Effector CD4-positive, alpha-beta T cell (primary cell): ENCODE measurements at regions not wholly inside any gene's neighbourhood (a gene's known extent, or its start where the extent isn't known, plus 50 kb on each side); places are given as distances from the start of the nearest gene placed in this dataset.

ENCODE experiments used
- DNase-seq: peaks from one replicate; pipeline ENCODE4 v3.0.0-alpha.2; 2020

DNA sequence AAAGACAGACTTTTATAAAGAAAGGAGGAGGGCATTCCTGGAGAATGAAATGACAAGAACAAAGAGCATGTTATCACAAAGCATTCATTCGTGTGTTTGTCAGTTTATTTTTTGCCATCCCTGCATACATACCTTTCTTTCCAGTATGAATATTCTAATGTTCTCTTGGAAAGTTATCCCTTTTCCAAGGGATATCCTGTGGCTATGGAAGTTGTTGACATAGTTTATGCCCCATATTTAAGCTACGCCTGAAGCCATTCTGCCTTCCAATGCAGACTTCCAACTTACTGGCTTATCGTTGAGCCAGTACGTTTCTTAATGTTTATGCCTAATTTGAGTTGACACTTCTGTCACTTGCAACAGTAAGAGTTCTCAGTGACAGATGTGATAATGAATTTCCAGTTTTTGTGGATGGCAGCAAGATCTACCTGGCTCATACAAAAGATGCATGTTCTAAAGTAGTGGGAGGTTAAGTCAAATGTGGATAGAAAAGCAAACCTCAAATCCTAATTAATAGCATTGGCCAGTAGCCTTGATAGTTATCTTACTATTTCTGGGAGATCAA lies 133.3 kb upstream of the ANO3 start:
- DNase-seq = no peak

GRCh38 chr11:26199331-26200095 lies 132.4 kb upstream of the ANO3 start:
- no peak for DNase-seq

GRCh38 chr11:26201411-26201810 lies 130.5 kb upstream of the ANO3 start:
- DNase-seq = no peak

- DNase-seq = no peak
Observed at GRCh38 chr11:26202754-26203153, 129.2 kb upstream of the ANO3 start.

- DNase-seq = no peak
Observed at GRCh38 chr11:26204101-26204500, 127.8 kb upstream of the ANO3 start.

GRCh38 chr11:26204839-26205238 lies 127.1 kb upstream of the ANO3 start:
- no peak for DNase-seq

GRCh38 chr11:26219183-26220117 lies 112.5 kb upstream of the ANO3 start:
- DNase-seq = no peak

DNA sequence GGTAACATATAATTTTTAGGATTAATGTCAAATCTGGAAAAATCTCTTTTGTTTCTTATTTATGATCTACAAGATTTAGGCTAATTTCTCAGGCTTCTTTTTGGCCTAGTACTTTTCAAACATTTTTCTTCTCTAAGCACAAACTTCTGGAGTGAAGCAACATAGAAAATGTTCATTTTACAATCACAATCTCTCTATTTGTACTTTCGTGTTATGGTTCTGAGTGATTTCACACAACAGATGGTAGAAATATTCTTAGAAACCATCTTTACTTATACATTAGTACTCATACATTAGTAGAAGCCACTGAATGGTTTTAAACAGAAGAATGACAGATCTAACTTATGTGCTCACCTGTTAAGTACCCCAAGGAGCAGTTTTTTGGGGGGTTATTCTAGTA lies 106.3 kb upstream of the ANO3 start:
- DNase-seq = no peak

- no peak for DNase-seq
Observed at GRCh38 chr11:26227301-26227746, 104.6 kb upstream of the ANO3 start.

GRCh38 chr11:26227883-26228502 lies 103.9 kb upstream of the ANO3 start:
- DNase-seq = no peak

DNA sequence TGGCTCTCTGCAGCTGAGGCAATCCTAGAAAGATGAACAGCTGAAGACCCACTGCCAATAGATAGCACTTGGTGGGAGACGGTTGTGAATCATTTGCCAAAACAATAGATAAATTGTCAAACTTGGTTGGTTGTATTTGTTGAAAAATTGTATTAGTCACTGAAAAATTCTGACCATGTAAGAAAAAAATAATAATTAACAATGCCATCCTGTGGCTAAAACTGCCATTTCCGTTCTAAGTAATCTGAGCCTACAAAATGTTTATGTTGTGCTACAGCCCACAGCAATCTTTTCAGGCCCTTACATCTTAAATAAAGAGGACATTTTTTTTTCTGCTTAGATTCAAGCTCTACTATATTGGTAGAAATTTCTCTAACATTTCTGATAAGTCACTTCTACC lies 103.2 kb upstream of the ANO3 start:
- DNase-seq = no peak

DNA sequence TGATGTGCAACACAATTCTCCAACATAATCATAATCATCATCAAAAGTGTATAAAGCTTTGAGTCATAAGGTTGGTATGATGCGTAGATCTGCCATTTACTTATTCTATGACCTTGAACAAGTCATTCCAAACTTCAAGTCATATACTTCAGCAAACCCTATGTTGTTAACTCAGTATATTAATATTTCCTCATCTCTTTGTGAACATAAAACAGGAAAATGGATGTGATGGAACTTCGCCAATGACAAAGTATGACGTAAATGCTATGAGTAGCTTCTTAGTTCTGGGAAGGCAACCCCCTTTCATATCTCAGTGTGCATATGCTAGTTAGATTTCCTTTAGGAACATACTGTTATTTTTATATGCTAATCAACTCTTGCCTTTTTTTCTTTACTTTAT lies 102.7 kb upstream of the ANO3 start:
- DNase-seq = no peak

DNA sequence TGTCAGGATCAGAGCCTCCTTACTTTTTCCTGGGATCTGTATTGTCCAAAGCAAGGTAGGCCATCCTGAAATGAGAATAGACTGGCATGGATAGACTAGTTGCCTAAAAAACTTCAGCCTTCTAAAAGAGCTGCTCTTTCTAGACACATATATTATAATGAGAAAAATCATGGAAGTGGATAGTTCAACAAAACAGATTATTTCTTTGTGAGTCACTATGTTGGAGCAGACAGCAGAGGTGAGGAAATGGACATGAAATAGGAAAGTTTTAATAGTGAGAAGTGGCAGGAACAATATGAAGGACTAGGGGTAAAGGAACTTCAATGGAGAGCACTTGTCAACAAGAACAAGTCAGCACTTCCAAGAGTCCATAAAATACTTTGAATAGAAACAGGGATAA lies 101.9 kb upstream of the ANO3 start:
- no peak for DNase-seq

DNA sequence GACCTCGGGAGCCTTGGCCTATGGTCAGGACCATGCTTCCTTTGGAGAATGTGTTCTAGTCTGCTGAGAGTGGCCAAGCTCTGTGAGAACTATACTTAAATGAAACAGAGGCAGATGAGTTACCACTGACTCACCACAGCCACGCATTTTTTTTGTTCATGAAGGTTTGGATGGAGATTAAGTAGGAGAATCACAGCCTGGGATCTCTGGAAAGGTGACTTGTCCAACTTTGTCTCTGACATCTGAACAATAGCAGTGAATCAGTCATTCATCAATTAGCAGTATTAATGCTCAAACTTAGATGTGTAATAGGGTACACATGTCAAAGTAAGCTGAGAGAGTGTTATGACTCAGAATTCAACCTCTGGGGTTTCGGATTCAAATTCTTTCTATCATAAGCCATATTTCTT lies 100.7 kb upstream of the ANO3 start:
- no peak for DNase-seq

DNA sequence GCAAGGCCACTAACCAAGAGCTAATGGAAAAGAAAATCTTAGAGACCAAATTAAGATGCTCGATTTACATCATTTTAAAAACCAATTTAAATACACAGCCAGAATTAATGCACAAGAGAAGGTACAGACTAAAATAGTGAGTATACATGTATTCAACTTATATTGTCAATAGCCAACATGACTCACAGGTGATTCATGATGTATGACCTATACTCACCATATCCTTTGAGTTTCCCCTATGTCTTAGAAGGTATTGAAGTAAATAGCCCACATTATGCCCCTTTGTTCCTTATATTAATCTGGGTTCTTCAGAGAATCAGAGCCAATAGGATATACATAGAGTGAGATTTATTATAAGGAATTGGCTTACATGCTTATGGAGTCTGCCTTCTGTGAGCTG lies 97.5 kb upstream of the ANO3 start:
- DNase-seq = no peak

- no peak for DNase-seq
Observed at GRCh38 chr11:26243426-26243825, 88.5 kb upstream of the ANO3 start.

GRCh38 chr11:26244207-26244606 lies 87.7 kb upstream of the ANO3 start:
- DNase-seq = no peak

DNA sequence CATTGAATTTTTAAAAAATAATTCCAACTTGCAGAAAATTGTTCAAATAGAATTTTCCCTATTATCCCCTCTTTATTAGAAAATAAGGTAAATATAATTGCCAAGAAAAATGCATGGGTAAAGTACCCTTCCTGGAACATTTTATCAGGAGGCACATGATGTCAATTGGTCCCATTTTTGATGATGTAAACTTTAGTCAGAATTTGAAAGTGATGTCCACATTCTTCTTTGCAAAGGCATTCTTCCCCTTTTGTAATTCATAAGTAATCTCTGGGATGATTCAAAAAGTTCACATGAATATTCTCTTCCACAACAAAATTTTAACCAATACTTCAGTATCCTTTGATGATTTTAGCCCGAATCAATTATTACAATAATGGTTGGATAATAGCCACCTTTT lies 86.9 kb upstream of the ANO3 start:
- no peak for DNase-seq

DNA sequence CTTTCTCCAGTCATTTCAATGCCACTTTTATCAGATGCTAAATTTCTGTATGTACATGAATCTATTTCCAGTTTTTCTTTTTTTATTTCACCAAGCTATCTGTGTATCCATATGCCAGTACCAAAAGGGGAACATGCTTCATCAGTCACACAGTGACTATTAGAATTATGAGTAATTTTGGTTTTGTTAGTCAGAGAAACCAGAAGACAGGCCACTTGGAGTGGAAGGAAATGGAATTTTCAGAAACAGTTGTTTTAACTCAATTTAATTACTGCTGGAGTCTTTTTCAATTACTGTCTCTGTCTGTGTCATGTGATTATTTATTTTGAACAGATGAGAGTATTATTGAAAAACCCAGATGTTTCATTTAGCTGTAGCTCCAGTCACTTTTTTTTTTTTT lies 84.6 kb upstream of the ANO3 start:
- DNase-seq = no peak

- DNase-seq = no peak
Observed at GRCh38 chr11:26248661-26249060, 83.3 kb upstream of the ANO3 start.

- no peak for DNase-seq
Observed at GRCh38 chr11:26254378-26254777, 77.6 kb upstream of the ANO3 start.

DNA sequence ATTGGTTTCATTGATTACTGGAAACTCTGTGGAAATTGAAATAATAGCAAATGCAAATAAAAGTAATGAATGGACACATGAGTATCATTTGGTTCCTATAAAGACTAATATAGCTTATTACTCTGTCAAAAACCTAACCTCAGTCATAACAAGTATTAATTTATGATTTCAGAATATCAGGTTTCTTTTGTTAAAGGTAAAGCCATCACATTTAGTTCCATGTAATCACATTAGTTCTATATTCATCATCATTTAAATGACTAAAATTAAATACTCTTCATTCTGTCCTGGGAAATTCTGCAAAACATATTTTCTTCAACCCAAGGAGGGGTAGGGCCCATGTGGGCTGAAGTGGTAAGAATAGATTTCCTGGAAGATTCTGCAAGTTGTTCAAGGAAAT lies 68.2 kb upstream of the ANO3 start:
- no peak for DNase-seq

- DNase-seq = no peak
Observed at GRCh38 chr11:26264266-26264665, 67.7 kb upstream of the ANO3 start.
